Prostate gland (tissue), 2 donors: ENCODE measurements at regions not wholly inside any gene's neighbourhood (a gene's known extent, or its start where the extent isn't known, plus 50 kb on each side); places are given as distances from the start of the nearest gene placed in this dataset.

Source experiments
- POLR2A ChIP-seq: fragments of 450-650 bp; IDR thresholded peaks from one replicate; pipeline ENCODE4 v1.6.1; 2016; ENCODE audit warnings: antibody characterized with exemption, mild to moderate bottlenecking
- TF ChIP-seq, protein P1 (sequence below), 4 experiments: fragments of 200-600 bp in 2 of 4; fragments of 450-650 bp in 2 of 4; sonication (generic) in 2 of 4; IDR thresholded peaks; 1 replicate in 3 of 4; 2 replicates in 1 of 4; pipeline ENCODE4 v1.5.1; 2016 to 2019; ENCODE audit warnings: antibody characterized with exemption in 4 of 4, mild to moderate bottlenecking in 2 of 4, moderate library complexity in 2 of 4

DNA sequence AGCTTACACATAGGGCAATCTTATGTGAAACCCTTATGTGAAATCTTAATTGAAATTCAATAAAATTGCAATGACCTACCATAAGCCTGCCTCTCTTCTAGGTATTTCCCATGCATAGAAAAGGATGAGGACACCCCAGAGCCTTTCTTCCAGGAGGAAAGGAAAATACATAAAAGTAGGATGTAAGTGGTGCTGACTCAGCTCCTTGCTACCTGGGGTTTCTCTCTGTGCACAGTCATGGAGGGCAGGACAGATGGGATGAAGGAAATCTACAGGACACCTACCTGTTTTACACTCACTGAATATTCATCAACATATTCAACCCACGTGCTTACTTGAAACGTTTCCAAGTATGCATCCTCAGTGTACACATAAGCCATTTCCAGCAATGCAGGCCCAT, 1299.2 kb upstream of the SLC10A2 start:
- TF ChIP-seq, protein P1, sequence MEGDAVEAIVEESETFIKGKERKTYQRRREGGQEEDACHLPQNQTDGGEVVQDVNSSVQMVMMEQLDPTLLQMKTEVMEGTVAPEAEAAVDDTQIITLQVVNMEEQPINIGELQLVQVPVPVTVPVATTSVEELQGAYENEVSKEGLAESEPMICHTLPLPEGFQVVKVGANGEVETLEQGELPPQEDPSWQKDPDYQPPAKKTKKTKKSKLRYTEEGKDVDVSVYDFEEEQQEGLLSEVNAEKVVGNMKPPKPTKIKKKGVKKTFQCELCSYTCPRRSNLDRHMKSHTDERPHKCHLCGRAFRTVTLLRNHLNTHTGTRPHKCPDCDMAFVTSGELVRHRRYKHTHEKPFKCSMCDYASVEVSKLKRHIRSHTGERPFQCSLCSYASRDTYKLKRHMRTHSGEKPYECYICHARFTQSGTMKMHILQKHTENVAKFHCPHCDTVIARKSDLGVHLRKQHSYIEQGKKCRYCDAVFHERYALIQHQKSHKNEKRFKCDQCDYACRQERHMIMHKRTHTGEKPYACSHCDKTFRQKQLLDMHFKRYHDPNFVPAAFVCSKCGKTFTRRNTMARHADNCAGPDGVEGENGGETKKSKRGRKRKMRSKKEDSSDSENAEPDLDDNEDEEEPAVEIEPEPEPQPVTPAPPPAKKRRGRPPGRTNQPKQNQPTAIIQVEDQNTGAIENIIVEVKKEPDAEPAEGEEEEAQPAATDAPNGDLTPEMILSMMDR (IDR thresholded peaks at IDR 0.05), result no peak
- TF ChIP-seq POLR2A, result no peak
